ENCODE measurements at regions not wholly inside any gene's neighbourhood (a gene's known extent, or its start where the extent isn't known, plus 50 kb on each side); places are given as distances from the start of the nearest gene placed in this dataset.

DNA sequence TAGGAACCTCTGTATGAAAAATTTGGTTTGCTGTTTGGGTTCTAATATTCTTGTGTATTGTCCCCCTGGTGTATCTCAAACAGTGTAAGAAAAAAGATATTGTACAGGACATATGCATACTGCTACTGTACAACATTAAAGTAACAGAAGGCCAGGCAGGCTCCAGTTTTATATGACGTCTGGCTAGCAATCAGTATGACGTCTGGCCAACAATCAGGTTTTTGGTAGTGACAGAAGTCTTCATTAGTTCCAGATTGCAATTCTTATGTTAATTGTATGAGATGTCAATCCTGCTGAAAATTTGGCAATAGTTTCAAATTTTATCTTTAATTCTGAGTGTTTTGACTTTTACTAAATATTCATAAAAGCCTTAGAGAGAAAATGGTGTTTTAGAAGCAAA, 67.9 kb upstream of the KCND2 start:
- peak in 1 of 14 donors; percentile 6 for DNase-seq

DNA sequence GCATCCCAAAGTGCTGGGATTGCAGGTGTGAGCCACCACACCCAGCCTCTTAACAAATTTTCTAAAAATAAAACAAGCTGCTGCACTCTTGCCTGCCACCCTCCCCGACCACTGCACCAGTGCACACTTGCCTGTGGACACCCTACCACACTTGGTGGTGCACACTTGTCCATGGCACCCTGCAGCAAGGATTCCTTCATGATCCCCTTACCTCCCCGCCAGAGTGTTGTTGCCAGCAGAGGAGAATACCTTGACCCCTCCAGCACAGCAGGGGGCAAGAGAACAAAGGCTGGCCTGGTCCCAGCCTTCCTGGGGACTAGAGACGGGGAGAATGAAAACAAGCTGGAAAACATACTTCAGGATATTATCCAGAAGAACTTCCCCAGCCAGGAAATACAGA, 65.9 kb upstream of the KCND2 start:
- no peak for DNase-seq

DNA sequence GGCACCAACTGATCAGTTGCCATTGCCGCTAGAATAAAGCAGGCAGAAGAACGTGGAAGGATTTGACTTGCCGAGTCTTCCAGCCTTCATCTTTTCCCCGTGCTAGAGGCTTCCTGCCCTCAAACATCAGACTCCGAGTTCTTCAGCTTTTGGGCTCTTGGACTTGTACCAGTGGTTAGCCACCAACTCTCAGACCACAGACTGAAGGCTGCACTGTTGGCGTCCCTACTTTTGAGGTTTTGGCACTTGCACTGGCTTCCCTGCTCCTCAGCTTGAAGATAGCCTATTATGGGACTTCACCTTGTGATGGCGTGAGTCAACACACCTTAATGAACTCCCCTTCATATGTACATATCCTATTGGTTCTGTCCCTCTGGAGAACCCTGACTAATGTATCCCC, 57.3 kb upstream of the KCND2 start:
- DNase-seq: no peak

DNA sequence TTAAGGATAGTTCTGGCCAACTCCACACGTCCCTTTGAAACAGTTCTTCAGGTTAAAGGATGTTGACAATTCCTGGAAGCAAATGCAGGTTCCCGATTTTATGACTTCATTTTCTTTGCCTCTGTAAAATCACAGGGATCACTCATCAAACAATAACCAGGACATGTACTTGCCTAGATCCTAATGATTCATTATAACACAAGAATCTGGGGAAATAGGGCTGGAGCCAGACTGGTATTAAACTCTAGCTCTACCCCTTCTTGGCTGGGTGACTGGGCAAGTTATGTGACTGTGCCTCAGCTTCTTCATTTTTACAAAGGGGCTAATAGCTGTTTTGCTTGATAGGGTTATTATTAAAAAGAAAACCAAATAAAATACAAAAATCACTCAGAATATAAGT, 56.0 kb upstream of the KCND2 start:
- DNase-seq: no peak

DNA sequence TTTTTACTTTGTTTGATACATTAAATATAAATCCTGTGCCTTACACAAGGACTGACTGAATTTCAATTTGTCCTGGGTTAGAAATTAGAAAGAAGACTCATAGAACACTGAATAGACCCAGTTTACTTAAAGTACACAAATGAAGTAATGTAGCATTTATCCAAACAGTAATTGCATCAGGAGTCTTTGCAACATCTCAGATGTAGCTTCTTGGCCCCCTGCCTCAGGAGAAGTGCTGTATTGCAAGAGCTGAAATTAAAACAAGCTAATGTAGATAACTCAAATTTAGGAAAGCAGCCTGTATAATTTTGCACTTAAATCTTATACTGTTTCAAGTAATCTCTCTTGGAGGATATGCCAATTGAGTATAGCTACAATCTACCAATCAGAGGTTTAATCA, 54.3 kb upstream of the KCND2 start:
- no peak for DNase-seq

DNA sequence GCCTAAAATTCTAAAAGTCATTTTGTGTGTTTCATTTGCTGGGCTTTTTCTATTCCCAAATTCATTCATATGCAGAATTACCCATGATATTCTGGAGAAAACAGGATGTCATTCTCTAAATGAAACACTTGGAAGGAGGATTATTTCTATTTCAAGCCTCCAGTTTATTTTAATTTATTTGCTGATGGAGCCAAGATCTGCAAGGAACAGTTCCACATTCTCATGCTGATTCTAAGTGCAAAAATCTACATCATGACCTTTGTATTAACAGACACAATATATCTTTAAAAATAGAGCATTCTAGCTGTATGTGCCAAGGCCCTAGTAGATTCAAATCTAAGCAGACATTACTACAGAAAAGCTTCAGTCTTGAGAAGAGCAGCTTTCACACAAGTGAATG, 51.3 kb upstream of the KCND2 start:
- DNase-seq: no peak

All from C1 segment of cervical spinal cord (tissue), 14 donors.